ENCODE measurements at regions not wholly inside any gene's neighbourhood (a gene's known extent, or its start where the extent isn't known, plus 50 kb on each side); places are given as distances from the start of the nearest gene placed in this dataset.
"Not testable (repeated sequence)": the region's sequence is repeated elsewhere in the genome, so short reads cannot be mapped to it uniquely, and the experiment has no call there.

DNA sequence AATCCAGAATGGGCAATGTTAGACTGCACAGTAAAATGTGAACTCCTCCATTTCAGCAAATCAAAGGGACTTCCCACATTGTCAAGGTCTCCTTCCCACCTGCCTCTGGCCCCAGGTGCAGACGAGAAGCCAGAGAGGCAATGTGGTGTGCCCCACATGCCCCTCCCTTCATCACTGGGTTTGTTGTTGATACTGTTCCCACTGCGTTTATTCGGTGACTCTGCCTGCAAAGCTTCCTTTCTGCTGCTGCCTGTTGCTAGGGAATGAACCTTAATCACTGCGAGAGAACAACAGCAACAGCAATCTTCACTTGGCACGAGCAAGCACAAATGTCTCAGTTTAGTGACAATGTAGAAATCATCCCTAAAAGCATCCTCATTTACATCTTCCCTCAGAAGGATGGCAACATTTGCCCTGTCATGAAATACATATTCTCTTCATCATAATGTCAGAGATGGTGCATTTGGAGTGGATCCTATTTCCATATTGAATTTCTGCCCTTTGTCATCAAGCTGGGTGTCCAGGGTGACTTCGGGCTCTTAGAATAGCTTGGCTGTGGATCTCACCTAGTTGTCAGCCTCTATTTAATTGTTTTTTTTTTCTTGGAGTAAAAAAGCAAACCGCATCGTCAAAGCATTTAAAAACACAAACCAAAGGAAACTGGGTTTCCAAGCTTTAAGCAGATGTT lies 322.2 kb downstream of the BCL2L11 start:
- H3K79me2 ChIP-seq (ENCODE audit: low read length); H2AFZ ChIP-seq (ENCODE audit: low read length); intact Hi-C loops (cut with micrococcal nuclease); ATAC-seq; H3K27me3 ChIP-seq (ENCODE audit: low read length); H3K4me3 ChIP-seq (ENCODE audit: low read length); H3K27ac ChIP-seq (ENCODE audit: low read length); H3F3A ChIP-seq (ENCODE audit: low read length, unreplicated experiment); POLR2A ChIA-PET (ENCODE audit: unreplicated experiment); BruUV-seq (replicated peaks); H3K4me1 ChIP-seq (ENCODE audit: insufficient read depth, low read length); H3K36me3 ChIP-seq (ENCODE audit: low read depth, low read length); H3K9me3 ChIP-seq (ENCODE audit: low read length); H3K4me2 ChIP-seq (ENCODE audit: low read length); H3K9ac ChIP-seq (ENCODE audit: low read length); DNase-seq; CTCF ChIA-PET; H4K20me1 ChIP-seq (ENCODE audit: low read length); H3K9me2 ChIP-seq (replicated peaks; ENCODE audit: low read length): not testable (repeated sequence)

DNA sequence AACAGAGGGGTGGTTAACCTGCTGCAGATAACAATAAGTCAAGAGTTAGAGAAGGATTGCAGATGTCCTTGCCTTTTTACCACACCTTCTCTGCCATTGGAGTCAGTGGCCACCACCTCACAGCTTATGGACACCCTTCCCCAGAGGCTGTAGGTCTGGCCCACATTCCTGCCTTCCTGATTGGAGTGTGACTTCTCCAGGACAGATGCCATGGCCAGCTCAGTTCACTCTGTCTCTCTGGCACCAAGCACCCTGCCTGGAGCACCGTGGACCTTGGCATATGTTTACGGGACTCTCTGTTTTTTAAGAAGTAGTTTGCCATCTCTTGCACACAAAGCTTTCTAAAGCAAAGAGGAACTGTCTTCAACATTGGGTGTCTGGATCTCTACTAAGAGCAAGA lies 323.8 kb downstream of the BCL2L11 start:
- H4K20me1 ChIP-seq (ENCODE audit: low read length); H3K4me2 ChIP-seq (ENCODE audit: low read length); CTCF ChIA-PET; H3K9me3 ChIP-seq (ENCODE audit: low read length); DNase-seq; H3F3A ChIP-seq (ENCODE audit: low read length, unreplicated experiment); H3K9me2 ChIP-seq (replicated peaks; ENCODE audit: low read length); H3K36me3 ChIP-seq (ENCODE audit: low read depth, low read length); BruUV-seq (replicated peaks); H3K4me1 ChIP-seq (ENCODE audit: insufficient read depth, low read length); intact Hi-C loops (cut with micrococcal nuclease); ATAC-seq; H3K27me3 ChIP-seq (ENCODE audit: low read length); H3K27ac ChIP-seq (ENCODE audit: low read length); H2AFZ ChIP-seq (ENCODE audit: low read length); H3K79me2 ChIP-seq (ENCODE audit: low read length); H3K4me3 ChIP-seq (ENCODE audit: low read length); H3K9ac ChIP-seq (ENCODE audit: low read length); POLR2A ChIA-PET (ENCODE audit: unreplicated experiment): not testable (repeated sequence)

DNA sequence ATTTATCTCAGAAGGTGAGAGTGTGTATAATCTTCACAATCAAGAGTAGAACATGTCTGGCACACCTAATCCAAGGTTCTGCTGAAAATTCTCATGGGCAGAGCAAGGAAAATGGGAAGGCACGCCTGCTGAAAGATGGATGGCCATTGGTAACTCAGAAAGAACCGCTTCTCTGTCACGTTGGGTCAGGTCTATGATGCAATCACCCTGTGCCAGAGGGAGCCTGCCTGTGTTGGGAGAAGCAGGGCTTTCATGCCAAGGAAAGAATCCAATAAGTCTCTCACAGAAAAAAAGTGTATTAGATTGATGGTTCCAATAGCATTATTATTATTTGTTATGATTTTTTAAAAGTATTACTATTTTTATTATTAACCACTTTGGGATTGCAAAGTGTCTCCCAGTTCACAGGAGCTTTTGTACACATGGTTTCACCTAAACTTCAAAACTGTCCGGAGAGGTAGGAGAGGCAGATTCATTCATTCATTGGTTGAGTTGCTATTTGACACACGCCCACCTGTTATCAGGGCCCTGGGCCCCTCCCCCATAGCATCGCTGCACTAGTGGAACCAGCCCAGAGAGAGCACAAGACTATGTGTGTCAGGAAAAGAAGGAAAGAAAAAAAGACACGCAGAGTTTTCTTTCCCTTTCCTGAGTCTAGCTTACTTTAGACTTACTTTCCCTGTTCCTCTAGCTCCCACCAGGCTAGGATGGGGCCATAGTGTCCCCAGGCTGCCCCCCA lies 324.6 kb downstream of the BCL2L11 start:
- not testable (repeated sequence) for ATAC-seq

GRCh38 chr2:111445941-111446340 lies 325.2 kb downstream of the BCL2L11 start:
- H3K9me3 ChIP-seq (ENCODE audit: low read length); CTCF ChIA-PET; H3K4me1 ChIP-seq (ENCODE audit: insufficient read depth, low read length); H4K20me1 ChIP-seq (ENCODE audit: low read length); intact Hi-C loops (cut with micrococcal nuclease); BruUV-seq (replicated peaks); H3K4me3 ChIP-seq (ENCODE audit: low read length); H2AFZ ChIP-seq (ENCODE audit: low read length); H3K9ac ChIP-seq (ENCODE audit: low read length); H3K27ac ChIP-seq (ENCODE audit: low read length); ATAC-seq; H3K27me3 ChIP-seq (ENCODE audit: low read length); H3K79me2 ChIP-seq (ENCODE audit: low read length); H3K4me2 ChIP-seq (ENCODE audit: low read length); H3K36me3 ChIP-seq (ENCODE audit: low read depth, low read length); DNase-seq; POLR2A ChIA-PET (ENCODE audit: unreplicated experiment); H3F3A ChIP-seq (ENCODE audit: low read length, unreplicated experiment); H3K9me2 ChIP-seq (replicated peaks; ENCODE audit: low read length): not testable (repeated sequence)

More for the DNA sequence above, 324.6 kb downstream of the BCL2L11 start:
- H3K4me2 ChIP-seq (ENCODE audit: low read length); H3K9ac ChIP-seq (ENCODE audit: low read length); H3K9me3 ChIP-seq (ENCODE audit: low read length); H3K4me1 ChIP-seq (ENCODE audit: insufficient read depth, low read length); DNase-seq; H3K9me2 ChIP-seq (replicated peaks; ENCODE audit: low read length); H3K27me3 ChIP-seq (ENCODE audit: low read length); H4K20me1 ChIP-seq (ENCODE audit: low read length); H3K36me3 ChIP-seq (ENCODE audit: low read depth, low read length); BruUV-seq (replicated peaks); intact Hi-C loops (cut with micrococcal nuclease); H3K27ac ChIP-seq (ENCODE audit: low read length); H3F3A ChIP-seq (ENCODE audit: low read length, unreplicated experiment); H3K79me2 ChIP-seq (ENCODE audit: low read length); CTCF ChIA-PET; POLR2A ChIA-PET (ENCODE audit: unreplicated experiment); H3K4me3 ChIP-seq (ENCODE audit: low read length); H2AFZ ChIP-seq (ENCODE audit: low read length): not testable (repeated sequence)

GRCh38 chr2:111447482-111447881 lies 326.8 kb downstream of the BCL2L11 start:
- not testable (repeated sequence) for H3K9me3 ChIP-seq (ENCODE audit: low read length); ATAC-seq

GRCh38 chr2:111448796-111449195 lies 328.1 kb downstream of the BCL2L11 start:
- H3K4me3 ChIP-seq (ENCODE audit: low read length); intact Hi-C loops (cut with micrococcal nuclease); H3K9me2 ChIP-seq (replicated peaks; ENCODE audit: low read length): not testable (repeated sequence)

More at GRCh38 chr2:111447482-111447881, 326.8 kb downstream of the BCL2L11 start:
- CTCF ChIA-PET; H3K27me3 ChIP-seq (ENCODE audit: low read length); H3K9ac ChIP-seq (ENCODE audit: low read length); H4K20me1 ChIP-seq (ENCODE audit: low read length); H3K36me3 ChIP-seq (ENCODE audit: low read depth, low read length); H3K9me2 ChIP-seq (replicated peaks; ENCODE audit: low read length); H3K4me2 ChIP-seq (ENCODE audit: low read length); H3K4me3 ChIP-seq (ENCODE audit: low read length); H3K27ac ChIP-seq (ENCODE audit: low read length); intact Hi-C loops (cut with micrococcal nuclease); DNase-seq; POLR2A ChIA-PET (ENCODE audit: unreplicated experiment); H3K4me1 ChIP-seq (ENCODE audit: insufficient read depth, low read length); H3F3A ChIP-seq (ENCODE audit: low read length, unreplicated experiment); BruUV-seq (replicated peaks); H2AFZ ChIP-seq (ENCODE audit: low read length): not testable (repeated sequence)
- H3K79me2 ChIP-seq (ENCODE audit: low read length): peaks cover 14% of the 10 kb centered on the region

More at GRCh38 chr2:111448796-111449195, 328.1 kb downstream of the BCL2L11 start:
- H3K4me2 ChIP-seq (ENCODE audit: low read length); H3K9me3 ChIP-seq (ENCODE audit: low read length); BruUV-seq (replicated peaks); H4K20me1 ChIP-seq (ENCODE audit: low read length); H3F3A ChIP-seq (ENCODE audit: low read length, unreplicated experiment); DNase-seq; H3K4me1 ChIP-seq (ENCODE audit: insufficient read depth, low read length); H3K36me3 ChIP-seq (ENCODE audit: low read depth, low read length); POLR2A ChIA-PET (ENCODE audit: unreplicated experiment); H3K9ac ChIP-seq (ENCODE audit: low read length); ATAC-seq; H3K27ac ChIP-seq (ENCODE audit: low read length); H2AFZ ChIP-seq (ENCODE audit: low read length); H3K27me3 ChIP-seq (ENCODE audit: low read length); CTCF ChIA-PET: not testable (repeated sequence)
- peaks cover 17% of the 10 kb centered on the region for H3K79me2 ChIP-seq (ENCODE audit: low read length)

Measured in PC-3 (cell line).